ENCODE measurements at regions not wholly inside any gene's neighbourhood (a gene's known extent, or its start where the extent isn't known, plus 50 kb on each side); places are given as distances from the start of the nearest gene placed in this dataset.
"Not testable (repeated sequence)": the region's sequence is repeated elsewhere in the genome, so short reads cannot be mapped to it uniquely, and the experiment has no call there.

GRCh38 chr1:112818990-112819689 is 104.0 kb upstream of the PPM1J start:
- DNase-seq = no peak

- DNase-seq = peak; percentile 39
These were observed 102.6 kb upstream of the PPM1J start for GRCh38 chr1:112817555-112818373.

GRCh38 chr1:112815376-112815775 is 100.2 kb upstream of the PPM1J start:
- no peak for DNase-seq

DNA sequence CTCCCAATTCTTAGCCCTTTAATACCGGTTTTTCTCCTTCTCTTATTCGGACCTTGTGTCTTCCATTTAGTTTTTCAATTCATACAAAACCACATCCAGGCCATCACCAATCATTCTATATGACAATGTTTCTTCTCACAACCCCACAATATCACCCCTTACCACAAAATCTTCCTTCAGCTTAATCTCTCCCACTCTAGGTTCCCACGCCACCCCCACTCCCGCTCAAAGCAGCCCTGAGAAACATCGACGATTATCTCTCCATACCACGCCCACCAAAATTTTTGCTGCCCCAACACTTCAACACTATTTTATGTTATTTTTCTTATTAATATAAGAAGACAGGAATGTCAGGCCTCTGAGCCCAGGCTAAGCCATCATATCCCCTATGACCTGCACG is 99.5 kb upstream of the PPM1J start:
- DNase-seq = not testable (repeated sequence)

- DNase-seq = peak; percentile 50
These were observed 93.9 kb upstream of the PPM1J start for GRCh38 chr1:112808861-112809684.

GRCh38 chr1:112807999-112808398 is 92.9 kb upstream of the PPM1J start:
- no peak for DNase-seq

DNA sequence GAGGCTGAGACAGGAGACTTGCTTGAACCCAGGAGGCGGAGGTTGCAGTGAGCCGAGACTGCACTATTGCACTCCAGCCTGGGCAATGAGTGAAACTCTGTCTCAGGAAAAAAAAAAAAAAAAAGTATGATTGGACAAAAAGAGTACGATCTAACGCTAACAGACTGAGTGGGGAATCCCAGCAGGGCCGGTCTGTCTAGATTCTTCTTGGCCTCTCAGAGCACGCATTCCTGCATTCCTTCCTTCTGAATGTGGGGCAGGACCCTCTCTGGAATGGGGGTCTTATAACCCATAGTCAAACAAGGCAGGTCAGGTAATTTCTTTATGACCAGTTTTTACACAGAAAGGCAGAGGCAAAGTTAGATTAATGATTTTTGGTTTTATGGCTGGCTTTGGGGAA is 92.0 kb upstream of the PPM1J start:
- DNase-seq = no peak

DNA sequence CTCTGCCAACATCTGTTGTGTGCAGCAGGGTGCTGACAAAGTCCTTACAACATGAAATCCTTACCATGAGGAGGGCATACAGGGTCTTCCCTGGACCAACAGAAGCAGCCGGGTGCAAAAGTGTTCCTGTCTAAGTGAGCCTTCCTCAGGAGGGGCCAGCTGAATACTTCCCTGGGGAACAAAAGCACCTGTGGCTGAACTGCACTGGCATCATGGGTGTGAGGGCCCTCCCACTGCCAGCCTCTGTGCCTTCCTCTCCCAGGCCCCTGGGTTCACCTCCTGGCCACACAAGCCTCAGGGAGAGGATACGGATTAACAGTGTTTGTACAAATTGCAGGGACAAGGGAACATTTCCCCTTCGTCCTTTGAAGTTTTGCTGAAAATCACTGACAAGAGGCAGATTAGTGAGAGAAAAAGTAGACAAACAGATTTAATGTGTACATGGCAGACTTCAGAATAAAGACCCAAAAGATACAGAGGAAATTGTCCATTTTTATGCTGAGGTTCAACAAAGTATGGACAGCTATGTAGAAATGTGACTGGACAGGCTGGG is 91.0 kb upstream of the PPM1J start:
- DNase-seq = no peak

- DNase-seq = no peak
These were observed 90.2 kb upstream of the PPM1J start for GRCh38 chr1:112805155-112805853.

DNA sequence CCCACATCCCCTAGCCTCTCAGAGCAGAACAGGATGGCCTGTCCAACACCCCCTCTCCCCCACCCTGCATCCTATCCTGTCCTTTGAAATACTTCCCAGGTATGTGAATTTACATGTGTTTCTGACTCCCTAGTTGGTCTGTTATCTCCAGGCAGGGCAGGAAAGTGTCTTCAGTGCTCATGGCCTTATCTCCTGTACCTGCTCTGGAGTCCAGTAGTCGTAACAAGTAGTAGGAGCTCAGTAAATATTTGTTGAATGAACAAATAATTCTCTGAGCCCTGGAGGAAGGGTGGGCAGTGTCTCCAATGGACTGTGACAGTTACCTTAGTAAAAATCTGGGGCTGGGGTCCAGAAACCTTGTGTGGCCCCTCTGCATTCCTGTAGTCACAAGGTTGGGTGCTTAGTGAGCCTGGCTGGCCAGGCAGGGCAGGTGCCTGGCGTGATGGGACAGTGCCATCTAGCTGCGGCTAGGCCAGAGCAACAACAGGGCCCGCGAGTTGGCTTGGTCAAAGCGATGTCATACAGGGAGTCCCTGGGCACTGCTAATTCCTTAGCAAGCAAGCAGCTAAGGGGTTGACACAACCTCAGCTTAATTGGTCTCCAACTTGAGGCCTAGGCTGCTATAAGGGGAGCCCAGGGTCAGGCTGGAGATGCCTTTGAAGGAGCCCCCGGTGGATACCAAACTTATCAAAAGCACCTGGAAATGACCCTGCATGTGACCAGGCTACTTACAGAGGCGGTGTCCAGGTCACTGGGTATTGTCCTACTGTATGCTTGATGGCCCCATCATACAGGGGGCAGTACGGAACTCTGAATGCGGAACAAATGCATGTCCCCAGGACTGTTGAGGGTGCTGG is 89.0 kb upstream of the PPM1J start:
- DNase-seq = peak; percentile 67

DNA sequence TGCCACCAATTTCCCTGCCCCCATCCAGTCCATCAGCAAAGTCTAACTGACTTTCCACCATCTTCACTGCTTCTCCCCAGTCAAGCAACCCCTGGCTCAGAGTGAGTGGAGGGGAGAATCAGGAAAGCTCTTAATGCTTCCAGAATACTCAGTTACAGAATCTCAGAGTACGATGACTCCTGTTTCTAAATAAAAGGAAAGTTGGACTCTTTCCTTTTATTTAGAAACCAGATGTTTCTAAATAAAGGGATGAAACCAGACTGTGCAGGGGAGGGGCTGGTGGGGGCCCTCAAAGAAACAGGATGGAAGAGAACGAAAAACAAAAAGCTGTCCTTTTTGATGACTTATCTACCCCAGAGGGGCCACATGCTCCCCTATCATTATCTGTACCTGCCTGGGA is 85.2 kb upstream of the PPM1J start:
- DNase-seq = no peak

DNA sequence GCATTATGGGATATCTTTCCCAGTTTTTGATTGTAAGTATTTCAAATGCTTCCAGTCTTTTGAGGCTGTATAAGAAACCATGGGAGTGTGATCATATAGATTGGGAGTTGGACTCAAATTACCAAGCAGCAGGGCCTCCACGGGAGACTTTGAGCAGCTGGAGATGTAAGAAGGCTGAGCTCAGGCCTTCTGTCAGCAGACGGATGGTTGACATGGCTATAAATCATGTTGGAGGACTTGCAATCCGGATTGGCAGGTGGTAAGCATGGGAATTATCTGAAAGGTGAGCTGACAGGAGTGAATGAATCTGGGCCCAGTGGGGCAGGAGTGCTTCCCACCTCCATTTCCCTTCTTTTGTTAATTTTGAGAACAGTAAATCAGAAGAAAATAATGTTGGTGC is 83.2 kb upstream of the PPM1J start:
- DNase-seq = peak; percentile 71

DNA sequence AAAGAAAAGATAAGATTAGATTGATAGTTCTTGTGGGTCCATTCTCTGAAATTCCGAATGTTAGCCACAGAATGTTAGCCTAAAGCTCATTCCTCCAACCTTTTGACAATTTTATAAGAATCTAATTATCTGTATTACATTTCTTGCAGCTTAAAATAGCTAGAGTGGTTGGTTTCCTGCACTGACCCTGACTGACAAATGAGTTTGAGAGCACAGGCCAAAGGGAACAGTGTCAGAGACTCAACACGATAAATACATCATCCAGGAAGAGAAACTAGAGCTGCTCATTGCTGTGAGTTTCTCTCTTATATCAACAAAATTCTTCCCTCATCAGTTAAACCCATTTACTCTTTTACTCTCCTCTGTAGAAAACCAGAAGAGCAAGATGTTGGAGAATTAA is 82.1 kb upstream of the PPM1J start:
- no peak for DNase-seq

DNA sequence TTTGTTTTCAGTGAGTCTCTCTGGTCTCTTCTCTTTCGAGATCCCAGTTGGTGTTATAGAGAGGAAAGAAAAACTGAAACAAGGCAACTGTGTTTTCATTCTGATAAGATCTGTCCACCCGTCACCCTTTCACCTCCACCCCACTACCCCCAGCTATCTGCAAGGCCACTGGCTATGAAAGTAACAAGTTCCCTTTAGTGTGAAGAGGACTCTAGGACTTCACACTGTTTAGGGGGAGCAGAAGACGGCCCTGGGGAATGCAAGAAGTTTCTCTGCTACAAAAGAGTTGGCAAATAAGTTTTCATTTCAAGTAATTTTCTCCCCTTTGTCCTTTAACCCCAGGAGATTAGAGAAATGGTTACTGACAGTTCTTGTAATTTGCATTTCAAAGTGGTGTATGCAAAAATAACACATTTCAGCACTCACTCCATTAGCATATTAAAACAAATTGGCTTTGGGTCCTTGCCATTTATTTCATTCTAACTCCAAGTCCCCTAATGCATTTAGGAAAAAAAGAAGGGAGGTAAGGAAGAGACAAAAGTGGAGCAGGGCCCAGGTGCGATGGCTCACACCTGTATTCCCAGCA is 79.6 kb upstream of the PPM1J start:
- DNase-seq = no peak

GRCh38 chr1:112793631-112794565 is 78.8 kb upstream of the PPM1J start:
- no peak for DNase-seq

DNA sequence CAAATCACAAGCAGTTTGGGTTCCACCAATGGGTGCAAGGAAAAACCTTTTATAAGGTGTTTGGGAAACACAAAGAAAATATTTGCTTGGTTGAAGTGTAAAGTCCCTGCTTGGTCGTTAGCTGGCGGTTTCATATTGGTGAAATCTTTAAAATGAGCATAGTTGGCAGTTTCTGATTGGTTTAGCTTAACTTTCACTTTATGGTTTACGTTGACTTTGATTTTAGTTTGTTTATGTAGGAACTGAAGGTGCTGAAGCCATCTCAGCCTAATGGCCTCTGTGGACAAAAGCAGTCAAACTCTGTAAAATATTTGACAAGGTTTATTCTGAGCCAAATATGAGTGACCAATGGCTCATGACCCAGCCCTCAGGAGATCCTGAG is 76.6 kb upstream of the PPM1J start:
- DNase-seq = no peak

DNA sequence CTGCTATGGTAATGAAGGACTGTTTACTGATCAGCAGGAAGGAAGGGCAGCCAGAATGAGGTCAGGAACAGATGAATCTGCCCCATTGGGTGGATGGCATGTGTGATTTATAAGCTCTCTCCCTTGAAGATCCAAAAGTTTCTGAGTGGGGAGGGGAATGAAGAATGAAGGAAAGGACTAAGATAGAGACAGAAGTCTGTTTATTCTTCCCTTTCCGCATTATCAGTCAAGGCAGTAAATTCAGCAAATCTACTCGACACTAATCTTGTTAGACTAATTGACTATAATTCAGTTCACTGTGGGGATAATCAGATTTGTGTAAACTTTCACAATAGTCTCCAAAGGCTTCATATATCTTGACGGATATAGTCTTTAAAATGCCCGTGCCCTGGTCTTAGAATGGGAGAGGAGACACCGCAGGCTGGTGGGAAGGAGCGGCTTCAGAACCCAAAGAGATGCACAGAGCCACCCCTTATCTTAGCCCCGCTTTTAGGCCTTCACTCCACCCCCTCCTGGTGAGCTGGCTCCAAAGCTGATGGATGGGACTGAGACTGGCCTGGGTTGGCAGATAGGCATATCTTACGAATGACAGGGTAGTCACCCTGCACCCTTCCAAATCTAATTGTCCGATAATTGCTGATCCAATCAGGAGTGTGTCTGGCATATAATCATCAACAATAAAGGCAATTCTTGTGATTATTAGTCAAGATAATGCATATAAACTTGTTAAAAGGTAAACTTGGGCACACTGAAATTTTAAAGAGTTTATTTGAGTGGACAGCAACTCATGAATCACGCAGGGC is 76.0 kb upstream of the PPM1J start:
- no peak for DNase-seq

DNA sequence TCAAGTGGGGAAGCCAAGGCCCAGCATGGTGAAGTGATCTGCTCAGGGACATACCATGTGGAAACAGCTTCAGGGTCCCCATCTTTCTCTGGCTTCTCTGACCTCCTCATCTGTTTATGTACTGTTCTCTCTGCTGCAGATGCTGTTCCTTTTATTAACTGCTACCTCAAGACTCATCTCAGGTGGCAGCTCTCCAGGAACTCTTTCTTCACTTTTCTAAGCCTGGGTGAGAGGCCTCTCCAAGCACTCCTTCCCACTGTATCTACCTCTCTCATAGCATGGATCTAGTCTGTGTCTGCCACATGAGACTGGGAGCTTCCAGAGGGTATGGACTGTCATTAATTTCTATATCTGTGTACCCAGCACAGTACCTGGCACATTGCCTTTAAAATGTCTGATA is 73.4 kb upstream of the PPM1J start:
- DNase-seq = no peak

- no peak for DNase-seq
These were observed 72.9 kb upstream of the PPM1J start for GRCh38 chr1:112788054-112788453.

All from NCI-H146 (cell line).